ENCODE measurements at regions not wholly inside any gene's neighbourhood (a gene's known extent, or its start where the extent isn't known, plus 50 kb on each side); places are given as distances from the start of the nearest gene placed in this dataset.

GRCh38 chr10:56633876-56634452 is 272.9 kb upstream of the ZWINT start:
- DNase-seq: no peak
- Histone ChIP-seq H3K27me3 (no peaks in the 10 kb centered on the region), H3K36me3 (no peaks in the 10 kb centered on the region), H3K4me3 (no peak overlapping the region), H3K27ac (no peak overlapping the region), H3K4me1 (no peaks in the 10 kb centered on the region), H3K9me3 (peaks cover 0 to 1% (median 0%) of the 10 kb centered on the region in 3 donors)
- WGBS, 2 donors: 67 to 79% methylated on average over 1 of the region's 1 CpG
- intact Hi-C loops (cut with DNase I): no loop called here
- no peak for TF ChIP-seq POLR2A (IDR thresholded peaks at IDR 0.05)
- TF ChIP-seq CTCF (IDR thresholded peaks at IDR 0.05): no peak

DNA sequence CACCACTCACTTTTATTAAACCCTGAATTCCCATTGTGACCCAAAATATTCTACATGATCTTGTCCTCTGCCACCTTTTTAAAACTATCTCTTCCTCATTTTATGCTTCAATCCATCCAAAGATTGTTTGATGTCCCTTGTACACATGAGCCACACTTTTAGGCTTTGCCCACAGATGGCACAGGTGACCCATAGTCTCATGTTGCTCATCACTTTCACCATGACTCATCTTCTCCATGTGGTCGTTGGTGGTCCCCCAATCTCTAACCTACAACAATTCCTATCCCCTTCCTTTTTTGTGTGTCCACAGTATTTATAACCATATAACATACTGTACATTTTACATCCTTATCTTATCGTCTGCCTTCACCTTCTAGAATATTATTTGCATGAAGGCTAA is 271.5 kb upstream of the ZWINT start:
- no peaks in the 10 kb centered on the region for H3K4me1 ChIP-seq
- TF ChIP-seq CTCF (IDR thresholded peaks at IDR 0.05) (no peak), POLR2A (IDR thresholded peaks at IDR 0.05) (no peak)
- no peak for DNase-seq
- no peaks in the 10 kb centered on the region for H3K27me3 ChIP-seq
- H3K9me3 ChIP-seq: no peaks in the 10 kb centered on the region
- H3K4me3 ChIP-seq: no peak overlapping the region
- no peaks in the 10 kb centered on the region for H3K36me3 ChIP-seq
- intact Hi-C loops (cut with DNase I): no loop called here
- 61% methylated on average over 2 of the region's 2 CpGs for WGBS, 2 donors
- no peak overlapping the region for H3K27ac ChIP-seq

DNA sequence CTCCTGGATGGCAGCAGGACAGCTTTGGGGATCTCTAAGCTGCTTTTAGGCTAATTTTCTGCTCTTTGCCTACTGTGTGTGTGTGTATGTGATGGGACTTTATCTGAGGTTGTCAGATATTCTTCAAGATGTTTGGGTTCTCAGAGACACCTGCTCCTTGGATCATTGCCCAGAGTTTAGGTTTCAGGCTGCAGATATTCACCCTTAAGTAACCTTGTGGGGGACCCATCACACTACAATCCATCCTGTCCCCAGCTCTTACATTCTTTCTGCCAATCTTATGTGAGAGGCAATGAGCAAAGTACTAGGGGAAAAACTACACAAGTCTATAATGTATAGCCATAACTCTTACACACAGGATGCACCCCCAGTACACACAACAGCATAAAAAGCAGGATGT is 263.0 kb upstream of the ZWINT start:
- H3K36me3 ChIP-seq: no peaks in the 10 kb centered on the region
- TF ChIP-seq CTCF (IDR thresholded peaks at IDR 0.05) (no peak), POLR2A (IDR thresholded peaks at IDR 0.05) (no peak)
- no peaks in the 10 kb centered on the region for H3K4me1 ChIP-seq
- no peak overlapping the region for H3K4me3 ChIP-seq
- DNase-seq: no peak
- intact Hi-C loops (cut with DNase I): no loop called here
- no peak overlapping the region for H3K27ac ChIP-seq
- H3K9me3 ChIP-seq: no peaks in the 10 kb centered on the region
- H3K27me3 ChIP-seq: no peaks in the 10 kb centered on the region

DNA sequence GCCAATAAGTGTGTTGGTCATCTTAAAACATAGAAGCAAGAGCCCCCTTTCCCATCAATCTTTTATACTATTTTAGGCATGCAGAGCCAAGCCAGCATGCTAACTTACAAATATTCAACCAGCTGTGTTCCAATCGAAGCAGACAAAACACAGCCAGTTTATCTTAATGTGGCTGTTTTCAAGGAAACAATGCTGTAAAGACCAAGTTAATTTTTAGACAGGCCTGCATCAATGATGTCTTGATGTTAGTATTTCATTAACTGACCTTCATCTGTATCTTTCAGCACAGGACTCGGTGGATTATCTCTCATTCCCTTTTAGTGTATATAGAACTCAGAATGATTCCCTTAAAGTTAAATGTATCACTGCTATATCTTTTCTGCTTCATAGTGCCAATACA is 262.0 kb upstream of the ZWINT start:
- H3K36me3 ChIP-seq: no peaks in the 10 kb centered on the region
- no peak for DNase-seq
- intact Hi-C loops (cut with DNase I): no loop called here
- no peak overlapping the region for H3K4me3 ChIP-seq
- no peaks in the 10 kb centered on the region for H3K9me3 ChIP-seq
- H3K27ac ChIP-seq: no peak overlapping the region
- H3K27me3 ChIP-seq: no peaks in the 10 kb centered on the region
- H3K4me1 ChIP-seq: no peaks in the 10 kb centered on the region
- WGBS, 2 donors: 46% methylated on average over 2 of the region's 2 CpGs
- TF ChIP-seq CTCF (IDR thresholded peaks at IDR 0.05): no peak
- no peak for TF ChIP-seq POLR2A (IDR thresholded peaks at IDR 0.05)

DNA sequence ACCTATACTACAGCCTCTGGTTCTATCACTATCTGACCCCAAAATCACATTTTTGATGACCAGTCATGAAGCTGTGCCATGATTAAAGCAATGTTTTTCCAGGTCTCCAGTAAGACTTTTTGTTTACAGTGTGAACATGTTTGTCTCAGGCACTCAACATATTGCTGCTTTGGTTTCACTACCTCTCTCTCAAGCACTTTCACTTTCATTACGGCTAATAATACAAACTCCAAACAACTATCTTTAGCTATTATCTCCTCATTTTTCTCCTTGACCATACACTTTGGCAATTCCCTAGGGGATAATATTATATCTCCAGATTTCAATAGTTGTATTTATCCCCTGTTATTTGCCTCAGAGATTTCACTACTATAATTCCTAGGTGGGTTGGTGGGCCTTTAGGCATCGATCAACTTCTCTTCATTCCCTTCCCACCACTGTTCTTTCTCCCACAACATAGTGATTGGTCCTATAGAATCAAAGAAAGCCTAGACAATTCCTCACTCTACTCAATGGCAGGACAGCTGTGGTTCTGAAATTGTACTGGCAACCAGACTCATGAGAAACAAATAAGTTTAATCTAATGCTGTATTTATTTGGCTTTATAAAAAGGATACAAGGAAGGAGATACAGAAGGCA is 261.4 kb upstream of the ZWINT start:
- no peaks in the 10 kb centered on the region for H3K27me3 ChIP-seq
- TF ChIP-seq CTCF (IDR thresholded peaks at IDR 0.05) (no peak), POLR2A (IDR thresholded peaks at IDR 0.05) (no peak)
- H3K27ac ChIP-seq: no peak overlapping the region
- 57 to 60% methylated on average over 2 of the region's 2 CpGs for WGBS, 2 donors
- no peaks in the 10 kb centered on the region for H3K9me3 ChIP-seq
- DNase-seq: no peak
- peak overlapping the region in 1 of 4 donors; percentile 50 for H3K4me3 ChIP-seq
- no peaks in the 10 kb centered on the region for H3K4me1 ChIP-seq
- H3K36me3 ChIP-seq: no peaks in the 10 kb centered on the region
- intact Hi-C loops (cut with DNase I): no loop called here

Measured in esophagus squamous epithelium (tissue), 5 donors.